A549 (cell line): ENCODE measurements at regions not wholly inside any gene's neighbourhood (a gene's known extent, or its start where the extent isn't known, plus 50 kb on each side); places are given as distances from the start of the nearest gene placed in this dataset.

Experiments used
- ATAC-seq, 2 experiments: fragments of 200-7000 bp in 1 of 2; fragments of >200 bp in 1 of 2; cut with Nextera tagmentation in 1 of 2; cut with Tn5 transposase in 1 of 2; 3 replicates each; pipeline versions ENCODE4 v1.8.0 to v1.9.1; 2018 to 2020; ENCODE audit warnings: mild to moderate bottlenecking in 1 of 2, moderate library complexity in 1 of 2
- CTCF ChIA-PET: fragments of 300-600 bp; sonication (Branson Sonifier 250); formaldehyde crosslinking; extraction: SDS; loops from one replicate; lab custom pipeline; 2021; ENCODE audit warnings: antibody characterized with exemption, inconsistent platforms; lab: Yijun Ruan, JAX
- POLR2A ChIA-PET: fragments of 350-600 bp; formaldehyde crosslinking; extraction: SDS; loops from one replicate; lab custom pipeline; 2021; ENCODE audit warnings: antibody characterized with exemption, inconsistent platforms; lab: Yijun Ruan, JAX
- DNase-seq, 2 experiments: peaks; one replicate each; pipeline versions ENCODE4 v3.0.0 to v3.0.0-alpha.2; 2011 to 2016; ENCODE audit warnings: low read depth in 1 of 2, low spot score in 1 of 2
- FAIRE-seq: peaks from 2 replicates; lab custom pipeline; 2011; peaks lifted over from hg19 to GRCh38; lab: Jason Lieb, UNC
- H3K27ac ChIP-seq, 2 experiments: fragments of >200 bp; sonication (Bioruptor Twin); formaldehyde crosslinking; 3 replicates each; pipeline ENCODE4 v1.5.1; 2016 to 2017
- H3K4me1 ChIP-seq: fragments of >200 bp; sonication (Bioruptor Twin); formaldehyde crosslinking; 3 replicates; pipeline ENCODE4 v1.6.1; 2016
- H3K4me2 ChIP-seq: fragments of >200 bp; sonication (Bioruptor Twin); formaldehyde crosslinking; 3 replicates; pipeline ENCODE4 v1.6.1; 2016
- H3K4me3 ChIP-seq: fragments of >200 bp; sonication (Bioruptor Twin); formaldehyde crosslinking; 3 replicates; pipeline ENCODE4 v1.5.1; 2016
- H3K9me3 ChIP-seq: fragments of >200 bp; sonication (Bioruptor Twin); formaldehyde crosslinking; 3 replicates; pipeline ENCODE4 v1.6.1; 2016
- BCL3 ChIP-seq: fragments of >200 bp; sonication (Bioruptor Twin); formaldehyde crosslinking; IDR thresholded peaks from 3 replicates; pipeline ENCODE4 v1.6.1; 2016
- CBX2 ChIP-seq: fragments of 200-600 bp; sonication (generic); IDR thresholded peaks from 2 replicates; pipeline ENCODE4 v1.6.1; 2016; ENCODE audit warnings: low read depth, mild to moderate bottlenecking, borderline replicate concordance
- CEBPB ChIP-seq, 2 experiments: fragments of >200 bp in 1 of 2; sonication (Bioruptor Twin) in 1 of 2; formaldehyde crosslinking in 1 of 2; IDR thresholded peaks; 2 replicates each; pipeline ENCODE4 v1.6.1; 2012 to 2016
- EHF ChIP-seq: fragments of 250-450 bp; sonication (Bioruptor Pico); IDR thresholded peaks from 2 replicates; pipeline ENCODE4 v1.5.0; 2020; ENCODE audit warnings: mild to moderate bottlenecking
- EHMT2 ChIP-seq: fragments of 200-600 bp; sonication (generic); IDR thresholded peaks from 2 replicates; pipeline ENCODE4 v1.6.1; 2016; ENCODE audit warnings: antibody characterized with exemption, low read depth, mild to moderate bottlenecking, moderate library complexity
- ESRRA ChIP-seq: fragments of 150-350 bp; IDR thresholded peaks from 2 replicates; pipeline ENCODE4 v1.6.1; 2014; ENCODE audit warnings: mild to moderate bottlenecking, low read length, borderline replicate concordance
- FOXS1 ChIP-seq: fragments of 250-450 bp; sonication (Bioruptor Pico); IDR thresholded peaks from 2 replicates; pipeline ENCODE4 v1.5.0; 2020; ENCODE audit warnings: mild to moderate bottlenecking, moderate library complexity
- GATA3 ChIP-seq: IDR thresholded peaks from 2 replicates; pipeline ENCODE4 v1.6.1; 2012; ENCODE audit warnings: borderline replicate concordance
- HEYL ChIP-seq: fragments of 250-450 bp; sonication (Bioruptor Pico); IDR thresholded peaks from 2 replicates; pipeline ENCODE4 v1.8.0; 2021; ENCODE audit warnings: mild to moderate bottlenecking, moderate library complexity
- HOXB13 ChIP-seq: fragments of 250-450 bp; sonication (Bioruptor Pico); IDR thresholded peaks from 2 replicates; pipeline ENCODE4 v1.5.0; 2020; ENCODE audit warnings: low read depth, mild to moderate bottlenecking, moderate library complexity
- KDM1A ChIP-seq: fragments of 200-600 bp; sonication (generic); IDR thresholded peaks from 2 replicates; pipeline ENCODE4 v1.6.1; 2016; ENCODE audit warnings: low read depth, mild to moderate bottlenecking
- KDM5A ChIP-seq: fragments of 200-600 bp; sonication (generic); IDR thresholded peaks from 2 replicates; pipeline ENCODE4 v1.6.1; 2016; ENCODE audit warnings: antibody characterized with exemption, mild to moderate bottlenecking
- MAZ ChIP-seq: fragments of 150-350 bp; IDR thresholded peaks from 2 replicates; pipeline ENCODE4 v1.6.1; 2014; ENCODE audit warnings: antibody characterized with exemption, low read depth, low read length, borderline replicate concordance
- NFE2L2 ChIP-seq: fragments of 150-350 bp; conservative IDR thresholded peaks from 2 replicates; pipeline ENCODE4 v1.6.1; 2014; ENCODE audit warnings: low read length
- NPAS2 ChIP-seq: fragments of 250-450 bp; sonication (Bioruptor Pico); IDR thresholded peaks from 2 replicates; pipeline ENCODE4 v1.8.0; 2022; ENCODE audit warnings: mild to moderate bottlenecking, moderate library complexity, borderline replicate concordance
- NR3C1 ChIP-seq: fragments of >200 bp; sonication (Bioruptor Twin); formaldehyde crosslinking; IDR thresholded peaks from 3 replicates; pipeline ENCODE4 v1.6.1; 2017
- RCOR1 ChIP-seq: fragments of 150-350 bp; IDR thresholded peaks from 2 replicates; pipeline ENCODE4 v1.6.1; 2014; ENCODE audit warnings: antibody characterized with exemption, low read length, low read depth
- REST ChIP-seq: fragments of 200-600 bp; sonication (generic); IDR thresholded peaks from 2 replicates; pipeline ENCODE4 v1.6.1; 2016; ENCODE audit warnings: antibody characterized with exemption, mild to moderate bottlenecking, moderate library complexity
- RNF2 ChIP-seq: fragments of 200-600 bp; sonication (generic); IDR thresholded peaks from 2 replicates; pipeline ENCODE4 v1.6.1; 2016; ENCODE audit warnings: low read depth, mild to moderate bottlenecking, antibody characterized with exemption, moderate library complexity, borderline replicate concordance
- TP53 ChIP-seq: fragments of 250-450 bp; sonication (Bioruptor Pico); IDR thresholded peaks from 2 replicates; pipeline ENCODE4 v1.5.0; 2021; ENCODE audit warnings: mild to moderate bottlenecking, moderate library complexity
- ZFP36 ChIP-seq: fragments of 450-650 bp; IDR thresholded peaks from 2 replicates; pipeline ENCODE4 v1.6.1; 2014; ENCODE audit warnings: borderline replicate concordance; ENCODE audit not compliant: partially characterized antibody
- WGBS: methylation state at CpG from one replicate; pipeline ENCODE4 v1.1.6; 2017; ENCODE audit errors: missing lambda C conversion rate; 5-methylcytosine and 5-hydroxymethylcytosine counted together
- TF ChIP-seq, protein P1 (sequence below): fragments of 250-450 bp; sonication (Bioruptor Pico); IDR thresholded peaks from 2 replicates; pipeline ENCODE4 v1.5.0; 2020; ENCODE audit warnings: low read depth, mild to moderate bottlenecking, moderate library complexity
- TF ChIP-seq, protein P2 (sequence below): fragments of >200 bp; sonication (Bioruptor Twin); formaldehyde crosslinking; IDR thresholded peaks from 2 replicates; pipeline ENCODE4 v1.6.1; 2016

DNA sequence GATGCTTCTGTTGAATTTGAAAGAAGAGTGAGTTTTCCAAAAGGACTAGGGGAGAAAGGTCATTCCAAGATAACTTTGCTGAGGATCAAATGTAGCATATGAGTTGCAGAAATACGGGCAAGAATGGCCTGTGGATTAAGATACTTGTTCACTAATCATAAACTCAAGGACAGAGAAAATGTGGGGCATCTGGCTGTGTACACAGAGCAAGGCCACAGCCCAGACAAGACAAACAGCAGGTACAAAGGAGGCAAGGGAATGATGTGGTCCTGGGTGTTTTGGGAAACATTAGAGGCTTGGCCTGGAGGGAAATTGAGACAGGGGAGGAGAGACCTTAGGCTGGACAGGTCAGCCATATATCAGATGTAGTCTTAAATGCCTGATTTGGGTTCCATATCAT lies 254.8 kb downstream of the TTC32 start:
- FAIRE-seq (no peak), ATAC-seq (no peak), DNase-seq (no peak)
- H3K4me1 ChIP-seq: peaks cover 27% of the 10 kb centered on the region
- H3K4me2 ChIP-seq: no peak overlapping the region
- H3K27ac ChIP-seq: peak overlapping the region; percentile 65 to 67; a peak in 4 of 6 replicates
- WGBS: 39% methylated on average over 1 of the region's 1 CpG
- ChIA-PET POLR2A (no interaction called here), CTCF (interaction anchor here (0.6 to 1.1 kb wide), 2 partner anchors 15 to 22 kb away, joined by 3 read pairs; no protein-coding TSS in a partner anchor)
- TF ChIP-seq GATA3 (no peak), RCOR1 (no peak), TP53 (CRISPR knock-in tag) (no peak), BCL3 (no peak), ESRRA (no peak), MAZ (no peak), EHMT2 (no peak), HOXB13 (no peak), RNF2 (no peak), NFE2L2 (no peak), FOXS1 (no peak), CEBPB (IDR thresholded peaks at IDR 0.05) (no peak), KDM5A (no peak), EHF (CRISPR knock-in tag) (no peak), REST (no peak), ZFP36 (no peak)
- TF ChIP-seq, protein P1, sequence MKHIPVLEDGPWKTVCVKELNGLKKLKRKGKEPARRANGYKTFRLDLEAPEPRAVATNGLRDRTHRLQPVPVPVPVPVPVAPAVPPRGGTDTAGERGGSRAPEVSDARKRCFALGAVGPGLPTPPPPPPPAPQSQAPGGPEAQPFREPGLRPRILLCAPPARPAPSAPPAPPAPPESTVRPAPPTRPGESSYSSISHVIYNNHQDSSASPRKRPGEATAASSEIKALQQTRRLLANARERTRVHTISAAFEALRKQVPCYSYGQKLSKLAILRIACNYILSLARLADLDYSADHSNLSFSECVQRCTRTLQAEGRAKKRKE (CRISPR knock-in tag): no peak
- no peak overlapping the region for H3K4me3 ChIP-seq
- no peaks in the 10 kb centered on the region for H3K9me3 ChIP-seq

GRCh38 chr2:19644763-19645162 lies 257.0 kb downstream of the TTC32 start:
- ATAC-seq (no peak), DNase-seq (no peak), FAIRE-seq (no peak)
- WGBS: 63% methylated on average over 3 of the region's 3 CpGs
- Histone ChIP-seq H3K4me2 (no peak overlapping the region), H3K4me1 (peaks cover 19% of the 10 kb centered on the region), H3K4me3 (no peak overlapping the region), H3K27ac (no peak overlapping the region), H3K9me3 (no peaks in the 10 kb centered on the region)
- ChIA-PET CTCF (interaction anchor here (1.0 to 1.7 kb wide), 4 partner anchors 14 to 275 kb away, joined by 3 read pairs; no protein-coding TSS in a partner anchor), POLR2A (no interaction called here)
- no peak for TF ChIP-seq FOXS1
- no peak for TF ChIP-seq NR3C1
- TF ChIP-seq, protein P2, sequence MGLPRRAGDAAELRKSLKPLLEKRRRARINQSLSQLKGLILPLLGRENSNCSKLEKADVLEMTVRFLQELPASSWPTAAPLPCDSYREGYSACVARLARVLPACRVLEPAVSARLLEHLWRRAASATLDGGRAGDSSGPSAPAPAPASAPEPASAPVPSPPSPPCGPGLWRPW: no peak
- TF ChIP-seq HEYL: no peak
- TF ChIP-seq KDM1A: no peak
- no peak for TF ChIP-seq ZFP36
- no peak for TF ChIP-seq CBX2
- no peak for TF ChIP-seq GATA3
- TF ChIP-seq NPAS2 (CRISPR knock-in tag): no peak
- no peak for TF ChIP-seq NFE2L2
